ENCODE measurements at regions not wholly inside any gene's neighbourhood (a gene's known extent, or its start where the extent isn't known, plus 50 kb on each side); places are given as distances from the start of the nearest gene placed in this dataset.

DNA sequence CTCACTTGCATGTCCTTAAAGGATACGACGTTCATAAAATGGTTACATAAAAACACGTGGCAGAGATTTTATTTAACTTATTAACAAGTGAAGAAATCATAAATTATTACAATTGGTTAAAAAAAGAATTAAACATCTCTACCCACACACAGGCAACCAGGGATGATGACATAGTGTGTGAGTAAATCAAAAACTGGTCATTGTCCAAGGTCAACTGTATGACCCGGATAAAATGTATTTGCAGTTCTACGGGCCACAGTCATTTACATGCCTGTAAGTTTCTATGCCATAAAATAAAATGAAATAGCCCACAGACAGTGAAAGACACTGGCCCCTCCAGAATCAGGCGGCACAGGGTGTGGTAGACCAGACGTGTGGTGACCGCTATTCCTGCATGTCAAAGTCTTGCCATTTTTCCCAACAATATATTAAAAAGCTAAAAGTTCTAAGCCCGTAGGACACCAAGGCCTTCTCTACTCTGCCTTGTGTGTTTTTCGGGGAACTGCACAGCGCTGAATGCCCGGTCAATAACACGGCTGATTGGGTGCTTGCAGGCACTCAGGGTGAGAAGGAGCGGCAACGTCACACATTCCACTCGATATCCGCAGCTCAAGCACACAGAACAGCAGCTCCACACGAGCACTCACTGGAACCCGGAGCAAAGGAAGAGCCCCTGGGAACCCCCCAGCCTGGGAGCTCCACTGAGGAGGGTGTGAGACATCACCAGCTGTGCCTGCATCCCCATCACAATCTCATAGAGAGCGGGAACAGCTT, 143.3 kb upstream of the PPP2R2D start:
- H3K9ac ChIP-seq (ENCODE audit: low read length), result no peak overlapping the region
- H3K9me3 ChIP-seq (ENCODE audit: low read length), result no peaks in the 10 kb centered on the region
- H3K4me3 ChIP-seq (ENCODE audit: low read length), result no peak overlapping the region
- no peak overlapping the region for H3K4me2 ChIP-seq (ENCODE audit: low read length)
- no peaks in the 10 kb centered on the region for H3K79me2 ChIP-seq (replicated peaks; ENCODE audit: insufficient read depth, low read length)
- no peaks in the 10 kb centered on the region for H3K36me3 ChIP-seq (ENCODE audit: insufficient read depth, low read length)
- H3K9me2 ChIP-seq (ENCODE audit: insufficient read depth, low read length), result no peaks in the 10 kb centered on the region
- H3K27me3 ChIP-seq (ENCODE audit: insufficient read depth, low read depth, low read length), result no peaks in the 10 kb centered on the region
- H3F3A ChIP-seq (ENCODE audit: insufficient read depth, low read length, poor library complexity, severe bottlenecking), result no peaks in the 10 kb centered on the region
- no peak overlapping the region for H2AFZ ChIP-seq (ENCODE audit: low read depth, low read length)
- no peaks in the 10 kb centered on the region for H4K20me1 ChIP-seq (ENCODE audit: insufficient read depth)
- TF ChIP-seq, protein P1, sequence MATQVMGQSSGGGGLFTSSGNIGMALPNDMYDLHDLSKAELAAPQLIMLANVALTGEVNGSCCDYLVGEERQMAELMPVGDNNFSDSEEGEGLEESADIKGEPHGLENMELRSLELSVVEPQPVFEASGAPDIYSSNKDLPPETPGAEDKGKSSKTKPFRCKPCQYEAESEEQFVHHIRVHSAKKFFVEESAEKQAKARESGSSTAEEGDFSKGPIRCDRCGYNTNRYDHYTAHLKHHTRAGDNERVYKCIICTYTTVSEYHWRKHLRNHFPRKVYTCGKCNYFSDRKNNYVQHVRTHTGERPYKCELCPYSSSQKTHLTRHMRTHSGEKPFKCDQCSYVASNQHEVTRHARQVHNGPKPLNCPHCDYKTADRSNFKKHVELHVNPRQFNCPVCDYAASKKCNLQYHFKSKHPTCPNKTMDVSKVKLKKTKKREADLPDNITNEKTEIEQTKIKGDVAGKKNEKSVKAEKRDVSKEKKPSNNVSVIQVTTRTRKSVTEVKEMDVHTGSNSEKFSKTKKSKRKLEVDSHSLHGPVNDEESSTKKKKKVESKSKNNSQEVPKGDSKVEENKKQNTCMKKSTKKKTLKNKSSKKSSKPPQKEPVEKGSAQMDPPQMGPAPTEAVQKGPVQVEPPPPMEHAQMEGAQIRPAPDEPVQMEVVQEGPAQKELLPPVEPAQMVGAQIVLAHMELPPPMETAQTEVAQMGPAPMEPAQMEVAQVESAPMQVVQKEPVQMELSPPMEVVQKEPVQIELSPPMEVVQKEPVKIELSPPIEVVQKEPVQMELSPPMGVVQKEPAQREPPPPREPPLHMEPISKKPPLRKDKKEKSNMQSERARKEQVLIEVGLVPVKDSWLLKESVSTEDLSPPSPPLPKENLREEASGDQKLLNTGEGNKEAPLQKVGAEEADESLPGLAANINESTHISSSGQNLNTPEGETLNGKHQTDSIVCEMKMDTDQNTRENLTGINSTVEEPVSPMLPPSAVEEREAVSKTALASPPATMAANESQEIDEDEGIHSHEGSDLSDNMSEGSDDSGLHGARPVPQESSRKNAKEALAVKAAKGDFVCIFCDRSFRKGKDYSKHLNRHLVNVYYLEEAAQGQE (IDR thresholded peaks at IDR 0.05; ENCODE audit: borderline replicate concordance), result no peak
- no peak for TF ChIP-seq SMC3 (conservative IDR thresholded peaks at IDR 0.05; ENCODE audit: poor library complexity)
- no peak for TF ChIP-seq POLR2AphosphoS5 (IDR thresholded peaks at IDR 0.05)
- TF ChIP-seq MXI1 (conservative IDR thresholded peaks at IDR 0.05; ENCODE audit: poor library complexity, severe bottlenecking), result no peak
- no peak for TF ChIP-seq RAD21 (conservative IDR thresholded peaks at IDR 0.05)
- TF ChIP-seq EP300 (conservative IDR thresholded peaks at IDR 0.05; ENCODE audit: poor library complexity, severe bottlenecking), result no peak
- no peak overlapping the region for H3K27ac ChIP-seq (ENCODE audit: low read length)

DNA sequence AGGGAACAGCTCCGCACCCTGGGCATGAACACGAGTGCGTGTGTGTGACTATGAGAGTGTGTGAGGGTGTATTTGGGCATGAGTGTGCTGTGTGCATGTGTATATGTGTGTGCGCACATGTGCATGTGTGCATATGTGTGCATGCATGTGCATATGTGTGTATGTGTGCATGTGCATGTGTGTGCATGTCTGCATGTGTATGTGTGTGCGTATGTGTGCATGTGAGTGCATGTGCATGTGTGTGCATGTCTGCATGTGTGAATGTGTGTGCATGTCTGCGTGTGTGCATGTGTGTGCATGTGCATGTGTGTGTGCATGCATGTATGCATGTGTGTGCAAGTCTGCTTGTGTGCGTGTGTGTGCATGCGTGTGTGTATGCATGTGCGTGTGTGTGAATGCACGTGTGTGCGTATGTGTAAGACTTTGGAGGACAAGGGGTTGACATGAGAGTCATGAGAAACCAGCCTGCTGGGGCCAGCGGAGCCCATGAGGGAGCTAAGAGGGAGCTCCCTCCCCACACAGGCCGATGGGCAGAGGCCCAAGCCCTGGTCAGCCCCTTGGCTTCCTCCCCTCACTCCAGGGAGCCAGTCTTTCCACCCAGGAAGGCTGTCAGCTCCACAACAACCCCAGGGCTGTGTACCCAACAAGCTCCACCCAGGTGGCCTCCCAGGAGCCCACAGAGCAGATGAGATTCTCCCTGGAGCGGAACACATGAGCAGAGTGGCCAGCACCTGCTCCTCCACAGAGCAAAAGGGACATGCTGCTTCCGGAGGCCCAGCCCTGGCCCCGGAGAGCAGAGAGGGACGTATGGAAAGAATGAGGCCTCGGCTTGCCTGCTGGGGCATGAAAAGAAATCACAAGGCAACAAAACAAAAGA, 142.5 kb upstream of the PPP2R2D start:
- H3K9me2 ChIP-seq (ENCODE audit: insufficient read depth, low read length), result no peaks in the 10 kb centered on the region
- no peaks in the 10 kb centered on the region for H3K27me3 ChIP-seq (ENCODE audit: insufficient read depth, low read depth, low read length)
- H3K36me3 ChIP-seq (ENCODE audit: insufficient read depth, low read length), result no peaks in the 10 kb centered on the region
- H3K27ac ChIP-seq (ENCODE audit: low read length), result no peak overlapping the region
- H3K9me3 ChIP-seq (ENCODE audit: low read length), result no peaks in the 10 kb centered on the region
- no peak overlapping the region for H3K4me2 ChIP-seq (ENCODE audit: low read length)
- H3K4me3 ChIP-seq (ENCODE audit: low read length), result no peak overlapping the region
- H3F3A ChIP-seq (ENCODE audit: insufficient read depth, low read length, poor library complexity, severe bottlenecking), result no peaks in the 10 kb centered on the region
- no peaks in the 10 kb centered on the region for H3K79me2 ChIP-seq (replicated peaks; ENCODE audit: insufficient read depth, low read length)
- H3K9ac ChIP-seq (ENCODE audit: low read length), result no peak overlapping the region
- TF ChIP-seq EP300 (conservative IDR thresholded peaks at IDR 0.05; ENCODE audit: poor library complexity, severe bottlenecking) (no peak), EZH2 (IDR thresholded peaks at IDR 0.05; ENCODE audit: borderline replicate concordance, insufficient read depth, low read length, poor library complexity, severe bottlenecking) (no peak), RAD21 (conservative IDR thresholded peaks at IDR 0.05) (no peak), TAF1 (IDR thresholded peaks at IDR 0.05; ENCODE audit: low read depth) (no peak), POLR2AphosphoS5 (IDR thresholded peaks at IDR 0.05) (no peak), MXI1 (conservative IDR thresholded peaks at IDR 0.05; ENCODE audit: poor library complexity, severe bottlenecking) (no peak), SMC3 (conservative IDR thresholded peaks at IDR 0.05; ENCODE audit: poor library complexity) (no peak)
- TF ChIP-seq, protein P1 (IDR thresholded peaks at IDR 0.05; ENCODE audit: borderline replicate concordance), result no peak
- TF ChIP-seq, protein P2, sequence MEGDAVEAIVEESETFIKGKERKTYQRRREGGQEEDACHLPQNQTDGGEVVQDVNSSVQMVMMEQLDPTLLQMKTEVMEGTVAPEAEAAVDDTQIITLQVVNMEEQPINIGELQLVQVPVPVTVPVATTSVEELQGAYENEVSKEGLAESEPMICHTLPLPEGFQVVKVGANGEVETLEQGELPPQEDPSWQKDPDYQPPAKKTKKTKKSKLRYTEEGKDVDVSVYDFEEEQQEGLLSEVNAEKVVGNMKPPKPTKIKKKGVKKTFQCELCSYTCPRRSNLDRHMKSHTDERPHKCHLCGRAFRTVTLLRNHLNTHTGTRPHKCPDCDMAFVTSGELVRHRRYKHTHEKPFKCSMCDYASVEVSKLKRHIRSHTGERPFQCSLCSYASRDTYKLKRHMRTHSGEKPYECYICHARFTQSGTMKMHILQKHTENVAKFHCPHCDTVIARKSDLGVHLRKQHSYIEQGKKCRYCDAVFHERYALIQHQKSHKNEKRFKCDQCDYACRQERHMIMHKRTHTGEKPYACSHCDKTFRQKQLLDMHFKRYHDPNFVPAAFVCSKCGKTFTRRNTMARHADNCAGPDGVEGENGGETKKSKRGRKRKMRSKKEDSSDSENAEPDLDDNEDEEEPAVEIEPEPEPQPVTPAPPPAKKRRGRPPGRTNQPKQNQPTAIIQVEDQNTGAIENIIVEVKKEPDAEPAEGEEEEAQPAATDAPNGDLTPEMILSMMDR (IDR thresholded peaks at IDR 0.05; ENCODE audit: poor library complexity, severe bottlenecking), result no peak
- no peak overlapping the region for H2AFZ ChIP-seq (ENCODE audit: low read depth, low read length)
- no peaks in the 10 kb centered on the region for H4K20me1 ChIP-seq (ENCODE audit: insufficient read depth)
